ENCODE measurements at regions not wholly inside any gene's neighbourhood (a gene's known extent, or its start where the extent isn't known, plus 50 kb on each side); places are given as distances from the start of the nearest gene placed in this dataset.

DNA sequence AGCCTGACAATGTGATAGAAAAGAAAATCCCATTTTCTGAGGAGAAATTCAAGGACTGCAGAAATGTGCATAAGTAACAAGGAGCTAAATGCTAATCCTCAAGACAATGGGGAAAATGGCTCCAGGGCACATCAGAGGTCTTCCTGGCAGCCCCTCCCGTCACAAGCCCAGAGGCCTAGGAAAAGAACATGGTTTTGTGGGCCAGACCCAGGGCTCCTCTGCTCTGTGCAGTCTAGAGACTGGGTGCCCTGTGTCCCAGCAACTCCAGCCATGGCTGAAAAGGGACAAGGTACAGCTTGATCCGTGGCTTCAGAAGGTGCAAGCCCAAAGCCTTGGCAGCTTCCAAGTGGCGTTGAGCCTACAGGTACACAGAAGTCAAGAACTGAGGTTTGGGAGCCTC lies 176.8 kb upstream of the SUCLG2 start:
- WGBS, 2 experiments (ENCODE audit: insufficient coverage in 1 of 2, insufficient read length in 1 of 2), result 90 to 92% methylated on average over 3 of the region's 3 CpGs

DNA sequence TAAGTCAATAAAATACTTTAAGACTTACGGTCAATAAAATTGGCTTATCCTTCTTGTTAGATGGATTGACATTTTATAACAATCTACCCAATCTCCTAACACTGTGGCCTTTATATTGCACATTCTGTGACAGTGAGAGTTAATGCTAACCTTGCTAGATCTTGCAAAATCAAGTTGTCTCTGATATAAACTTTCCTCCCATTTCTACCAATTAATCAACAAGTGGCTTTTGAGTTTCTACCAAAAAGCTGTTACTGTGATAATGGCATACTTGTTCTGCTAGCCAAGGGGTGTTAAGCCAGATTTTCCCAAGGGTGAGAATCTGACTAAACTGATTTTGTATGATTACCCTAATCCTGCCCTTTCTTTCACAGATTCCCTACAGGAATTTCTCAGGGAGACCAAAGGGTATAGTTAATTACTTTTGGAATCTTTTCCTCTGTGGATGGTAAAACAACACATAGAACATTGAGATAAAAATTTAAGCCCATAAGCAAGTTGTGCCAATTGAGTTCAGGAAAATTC lies 174.1 kb upstream of the SUCLG2 start:
- H3K4me1 Mint-ChIP-seq, result peaks cover 6% of the 10 kb centered on the region
- H3K4me3 ChIP-seq (ENCODE audit: low read length), result no peak overlapping the region
- no peak for DNase-seq
- H3K27ac Mint-ChIP-seq, result no peak overlapping the region
- no peaks in the 10 kb centered on the region for H3K4me1 ChIP-seq (ENCODE audit: control insufficient read depth, insufficient read depth, low read length)
- H3K36me3 ChIP-seq (ENCODE audit: control insufficient read depth, insufficient read depth, low read length), result no peaks in the 10 kb centered on the region
- no peaks in the 10 kb centered on the region for H3K27me3 ChIP-seq (ENCODE audit: control insufficient read depth, insufficient read depth, low read length, poor library complexity, severe bottlenecking)
- no peak overlapping the region for H3K9ac ChIP-seq (ENCODE audit: extremely low read depth, low read length, poor library complexity, severe bottlenecking)
- TF ChIP-seq, protein P1, sequence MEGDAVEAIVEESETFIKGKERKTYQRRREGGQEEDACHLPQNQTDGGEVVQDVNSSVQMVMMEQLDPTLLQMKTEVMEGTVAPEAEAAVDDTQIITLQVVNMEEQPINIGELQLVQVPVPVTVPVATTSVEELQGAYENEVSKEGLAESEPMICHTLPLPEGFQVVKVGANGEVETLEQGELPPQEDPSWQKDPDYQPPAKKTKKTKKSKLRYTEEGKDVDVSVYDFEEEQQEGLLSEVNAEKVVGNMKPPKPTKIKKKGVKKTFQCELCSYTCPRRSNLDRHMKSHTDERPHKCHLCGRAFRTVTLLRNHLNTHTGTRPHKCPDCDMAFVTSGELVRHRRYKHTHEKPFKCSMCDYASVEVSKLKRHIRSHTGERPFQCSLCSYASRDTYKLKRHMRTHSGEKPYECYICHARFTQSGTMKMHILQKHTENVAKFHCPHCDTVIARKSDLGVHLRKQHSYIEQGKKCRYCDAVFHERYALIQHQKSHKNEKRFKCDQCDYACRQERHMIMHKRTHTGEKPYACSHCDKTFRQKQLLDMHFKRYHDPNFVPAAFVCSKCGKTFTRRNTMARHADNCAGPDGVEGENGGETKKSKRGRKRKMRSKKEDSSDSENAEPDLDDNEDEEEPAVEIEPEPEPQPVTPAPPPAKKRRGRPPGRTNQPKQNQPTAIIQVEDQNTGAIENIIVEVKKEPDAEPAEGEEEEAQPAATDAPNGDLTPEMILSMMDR (conservative IDR thresholded peaks at IDR 0.05), result no peak
- peaks cover 25% of the 10 kb centered on the region for H3K9me3 Mint-ChIP-seq
- H3K4me3 Mint-ChIP-seq, result no peak overlapping the region
- H3K27me3 Mint-ChIP-seq (ENCODE audit: insufficient read depth), result peaks cover 4% of the 10 kb centered on the region
- H3K36me3 Mint-ChIP-seq (ENCODE audit: low read depth), result peaks cover 3% of the 10 kb centered on the region
- H3K27ac ChIP-seq (ENCODE audit: low read depth, low read length), result no peak overlapping the region
- no peaks in the 10 kb centered on the region for H3K9me3 ChIP-seq (ENCODE audit: control insufficient read depth, low read length)
- 100% methylated on average over 1 of the region's 1 CpG; no CpG with 5 or more reads in 1 of the 2 experiments for WGBS, 2 experiments (ENCODE audit: insufficient coverage in 1 of 2, insufficient read length in 1 of 2)

More for the DNA sequence above, 176.8 kb upstream of the SUCLG2 start:
- Mint-ChIP-seq H3K27ac (no peak overlapping the region), H3K4me1 (peaks cover 6% of the 10 kb centered on the region), H3K4me3 (no peak overlapping the region), H3K9me3 (peaks cover 39% of the 10 kb centered on the region), H3K36me3 (ENCODE audit: low read depth) (peaks cover 3% of the 10 kb centered on the region), H3K27me3 (ENCODE audit: insufficient read depth) (peaks cover 4% of the 10 kb centered on the region)
- TF ChIP-seq, protein P1 (conservative IDR thresholded peaks at IDR 0.05), result no peak
- no peak overlapping the region for H3K27ac ChIP-seq (ENCODE audit: low read depth, low read length)
- no peak overlapping the region for H3K9ac ChIP-seq (ENCODE audit: extremely low read depth, low read length, poor library complexity, severe bottlenecking)
- H3K4me1 ChIP-seq (ENCODE audit: control insufficient read depth, insufficient read depth, low read length), result no peaks in the 10 kb centered on the region
- H3K4me3 ChIP-seq (ENCODE audit: low read length), result no peak overlapping the region
- no peaks in the 10 kb centered on the region for H3K36me3 ChIP-seq (ENCODE audit: control insufficient read depth, insufficient read depth, low read length)
- H3K27me3 ChIP-seq (ENCODE audit: control insufficient read depth, insufficient read depth, low read length, poor library complexity, severe bottlenecking), result no peaks in the 10 kb centered on the region
- DNase-seq, result no peak
- peaks cover 9% of the 10 kb centered on the region for H3K9me3 ChIP-seq (ENCODE audit: control insufficient read depth, low read length)

DNA sequence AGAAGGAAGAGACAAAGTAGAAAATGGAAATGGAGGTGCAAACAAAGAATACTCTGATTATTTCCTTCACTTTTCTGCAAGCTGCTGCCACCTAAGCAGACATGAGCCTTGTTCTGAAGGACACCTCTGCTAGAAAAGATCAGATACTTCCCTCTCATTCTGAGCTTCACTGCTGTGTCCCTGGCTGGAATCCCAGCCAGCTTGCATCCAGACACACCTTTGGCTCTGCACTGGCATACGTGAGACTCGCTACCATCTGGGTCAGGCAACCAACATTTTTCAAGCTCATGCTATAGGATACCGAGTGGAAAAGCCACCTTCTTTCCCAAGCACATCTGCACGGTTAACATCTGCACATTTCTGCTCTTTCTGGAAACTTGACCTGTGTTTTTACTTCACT lies 166.7 kb upstream of the SUCLG2 start:
- no peaks in the 10 kb centered on the region for H3K4me1 Mint-ChIP-seq
- no peaks in the 10 kb centered on the region for H3K9me3 Mint-ChIP-seq
- H3K9me3 ChIP-seq (ENCODE audit: control insufficient read depth, low read length), result no peaks in the 10 kb centered on the region
- H3K27ac Mint-ChIP-seq, result no peak overlapping the region
- TF ChIP-seq, protein P1 (conservative IDR thresholded peaks at IDR 0.05), result no peak
- no peaks in the 10 kb centered on the region for H3K27me3 ChIP-seq (ENCODE audit: control insufficient read depth, insufficient read depth, low read length, poor library complexity, severe bottlenecking)
- DNase-seq, result no peak
- no peaks in the 10 kb centered on the region for H3K4me1 ChIP-seq (ENCODE audit: control insufficient read depth, insufficient read depth, low read length)
- H3K36me3 ChIP-seq (ENCODE audit: control insufficient read depth, insufficient read depth, low read length), result no peaks in the 10 kb centered on the region
- H3K27me3 Mint-ChIP-seq (ENCODE audit: insufficient read depth), result no peaks in the 10 kb centered on the region
- H3K4me3 ChIP-seq (ENCODE audit: low read length), result no peak overlapping the region
- H3K4me3 Mint-ChIP-seq, result no peak overlapping the region
- H3K9ac ChIP-seq (ENCODE audit: extremely low read depth, low read length, poor library complexity, severe bottlenecking), result no peak overlapping the region
- H3K36me3 Mint-ChIP-seq (ENCODE audit: low read depth), result no peaks in the 10 kb centered on the region
- WGBS, 2 experiments (ENCODE audit: insufficient coverage in 1 of 2, insufficient read length in 1 of 2), result 91 to 97% methylated on average over 4 of the region's 4 CpGs
- no peak overlapping the region for H3K27ac ChIP-seq (ENCODE audit: low read depth, low read length)

All from endodermal cell (in vitro differentiated cells).